ENCODE measurements at regions not wholly inside any gene's neighbourhood (a gene's known extent, or its start where the extent isn't known, plus 50 kb on each side); places are given as distances from the start of the nearest gene placed in this dataset.

DNA sequence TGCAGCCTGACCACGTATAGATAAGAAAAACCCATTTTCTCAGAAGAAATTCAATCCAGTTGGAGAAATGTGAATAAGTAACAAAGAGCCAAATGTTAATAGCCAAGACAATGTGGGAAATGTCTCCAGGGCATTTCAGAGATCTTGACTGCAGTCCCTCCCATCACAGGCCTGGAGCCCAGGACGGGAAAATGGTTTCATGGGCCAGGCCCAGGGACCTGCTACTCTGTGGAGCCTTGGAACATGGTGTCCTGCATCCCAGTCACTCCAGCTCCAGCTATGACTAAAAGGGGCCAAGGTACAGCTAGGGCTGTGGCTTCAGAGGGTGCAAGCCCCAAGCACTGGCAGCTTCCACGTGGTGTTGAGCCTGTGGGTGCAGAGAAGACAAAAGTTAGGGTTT is 490.0 kb downstream of the CYLC2 start:
- Histone ChIP-seq H4K20me1 (ENCODE audit: insufficient read depth) (no peaks in the 10 kb centered on the region), H3K4me2 (ENCODE audit: low read length) (no peak overlapping the region), H3K4me1 (ENCODE audit: control insufficient read depth in 1 of 2, insufficient read depth in 2 of 2, low read length in 2 of 2) (no peaks in the 10 kb centered on the region), H3K9me3 (ENCODE audit: control insufficient read depth in 1 of 2, insufficient read depth in 1 of 2, low read depth in 1 of 2, low read length in 2 of 2) (peaks cover 0 to 7% of the 10 kb centered on the region in 2 experiments; a peak in 2 of 4 replicates), H3K9me2 (ENCODE audit: insufficient read depth) (no peaks in the 10 kb centered on the region), H3K27me3 (ENCODE audit: insufficient read depth, low read length) (no peaks in the 10 kb centered on the region), H3K9ac (ENCODE audit: low read length) (no peak overlapping the region), H2AFZ (ENCODE audit: low read depth, low read length, poor library complexity, severe bottlenecking) (no peak overlapping the region), H3K36me3 (ENCODE audit: control insufficient read depth in 1 of 2, insufficient read depth in 2 of 2, low read length in 2 of 2) (no peaks in the 10 kb centered on the region), H3K4me3 (replicated peaks in 1 of 2; ENCODE audit: low read depth in 1 of 2, low read length in 2 of 2) (no peak overlapping the region), H3K27ac (ENCODE audit: low read depth, low read length) (no peak overlapping the region), H3K79me2 (ENCODE audit: insufficient read depth, low read length) (no peaks in the 10 kb centered on the region)
- RAD21 ChIA-PET (ENCODE audit: low non-redundant PET in 1 of 2, low total read pairs in 2 of 2, uncharacterized antibody in 2 of 2, unreplicated experiment in 2 of 2) = no interaction called here
- no peak for ATAC-seq
- DNase-seq (ENCODE audit: low read depth, low spot score) = no peak
- no TSS peak for BruUV-seq (replicated peaks)
- CTCF ChIA-PET = no interaction called here
- intact Hi-C loops (cut with micrococcal nuclease) = no loop called here
- TF ChIP-seq POLR2A (IDR thresholded peaks at IDR 0.05; ENCODE audit: borderline replicate concordance, extremely low read depth, insufficient read depth, insufficient read length) = no peak
- no peak for TF ChIP-seq EZH2 (IDR thresholded peaks at IDR 0.05)
- no peak for TF ChIP-seq CEBPB (IDR thresholded peaks at IDR 0.05; ENCODE audit: low read depth)
- TF ChIP-seq ELF1 (IDR thresholded peaks at IDR 0.05; ENCODE audit: borderline replicate concordance, low read depth) = no peak
- TF ChIP-seq, protein P1, sequence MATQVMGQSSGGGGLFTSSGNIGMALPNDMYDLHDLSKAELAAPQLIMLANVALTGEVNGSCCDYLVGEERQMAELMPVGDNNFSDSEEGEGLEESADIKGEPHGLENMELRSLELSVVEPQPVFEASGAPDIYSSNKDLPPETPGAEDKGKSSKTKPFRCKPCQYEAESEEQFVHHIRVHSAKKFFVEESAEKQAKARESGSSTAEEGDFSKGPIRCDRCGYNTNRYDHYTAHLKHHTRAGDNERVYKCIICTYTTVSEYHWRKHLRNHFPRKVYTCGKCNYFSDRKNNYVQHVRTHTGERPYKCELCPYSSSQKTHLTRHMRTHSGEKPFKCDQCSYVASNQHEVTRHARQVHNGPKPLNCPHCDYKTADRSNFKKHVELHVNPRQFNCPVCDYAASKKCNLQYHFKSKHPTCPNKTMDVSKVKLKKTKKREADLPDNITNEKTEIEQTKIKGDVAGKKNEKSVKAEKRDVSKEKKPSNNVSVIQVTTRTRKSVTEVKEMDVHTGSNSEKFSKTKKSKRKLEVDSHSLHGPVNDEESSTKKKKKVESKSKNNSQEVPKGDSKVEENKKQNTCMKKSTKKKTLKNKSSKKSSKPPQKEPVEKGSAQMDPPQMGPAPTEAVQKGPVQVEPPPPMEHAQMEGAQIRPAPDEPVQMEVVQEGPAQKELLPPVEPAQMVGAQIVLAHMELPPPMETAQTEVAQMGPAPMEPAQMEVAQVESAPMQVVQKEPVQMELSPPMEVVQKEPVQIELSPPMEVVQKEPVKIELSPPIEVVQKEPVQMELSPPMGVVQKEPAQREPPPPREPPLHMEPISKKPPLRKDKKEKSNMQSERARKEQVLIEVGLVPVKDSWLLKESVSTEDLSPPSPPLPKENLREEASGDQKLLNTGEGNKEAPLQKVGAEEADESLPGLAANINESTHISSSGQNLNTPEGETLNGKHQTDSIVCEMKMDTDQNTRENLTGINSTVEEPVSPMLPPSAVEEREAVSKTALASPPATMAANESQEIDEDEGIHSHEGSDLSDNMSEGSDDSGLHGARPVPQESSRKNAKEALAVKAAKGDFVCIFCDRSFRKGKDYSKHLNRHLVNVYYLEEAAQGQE (IDR thresholded peaks at IDR 0.05; ENCODE audit: low read depth) = no peak
- POLR2A ChIA-PET = no interaction called here

DNA sequence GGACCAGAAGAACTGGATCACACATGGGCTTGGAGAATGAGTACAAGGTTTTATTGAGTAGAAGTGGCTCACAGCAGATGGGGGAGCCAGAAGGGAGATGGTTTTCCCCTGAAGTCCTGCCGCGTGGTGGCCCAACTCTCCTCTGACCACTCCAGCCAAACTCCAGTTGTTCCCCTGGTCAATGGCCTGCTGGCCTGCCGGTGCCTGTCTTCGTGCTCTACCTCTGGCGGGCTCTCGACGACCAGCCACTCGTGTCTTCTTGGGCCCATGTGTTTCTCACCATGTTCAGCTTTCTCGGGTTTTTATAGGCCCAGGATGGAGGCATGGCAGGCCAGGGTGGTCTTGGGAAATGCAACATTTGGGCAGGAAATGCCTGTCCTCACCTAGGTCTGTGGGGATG is 519.6 kb downstream of the CYLC2 start:
- Histone ChIP-seq H3K27ac (ENCODE audit: low read depth, low read length) (no peak overlapping the region), H3K4me2 (ENCODE audit: low read length) (no peak overlapping the region), H3K36me3 (ENCODE audit: control insufficient read depth in 1 of 2, insufficient read depth in 2 of 2, low read length in 2 of 2) (no peaks in the 10 kb centered on the region), H3K9me2 (ENCODE audit: insufficient read depth) (no peaks in the 10 kb centered on the region), H3K9me3 (ENCODE audit: control insufficient read depth in 1 of 2, insufficient read depth in 1 of 2, low read depth in 1 of 2, low read length in 2 of 2) (peaks cover 0 to 15% of the 10 kb centered on the region in 2 experiments; a peak in 2 of 4 replicates), H3K79me2 (ENCODE audit: insufficient read depth, low read length) (no peaks in the 10 kb centered on the region), H3K4me3 (replicated peaks in 1 of 2; ENCODE audit: low read depth in 1 of 2, low read length in 2 of 2) (no peak overlapping the region), H2AFZ (ENCODE audit: low read depth, low read length, poor library complexity, severe bottlenecking) (no peak overlapping the region), H3K9ac (ENCODE audit: low read length) (no peak overlapping the region), H4K20me1 (ENCODE audit: insufficient read depth) (no peaks in the 10 kb centered on the region), H3K27me3 (ENCODE audit: insufficient read depth, low read length) (no peaks in the 10 kb centered on the region), H3K4me1 (ENCODE audit: control insufficient read depth in 1 of 2, insufficient read depth in 2 of 2, low read length in 2 of 2) (no peaks in the 10 kb centered on the region)
- DNase-seq (ENCODE audit: low read depth, low spot score) = no peak
- ChIA-PET POLR2A (no interaction called here), CTCF (no interaction called here), RAD21 (ENCODE audit: low non-redundant PET in 1 of 2, low total read pairs in 2 of 2, uncharacterized antibody in 2 of 2, unreplicated experiment in 2 of 2) (no interaction called here)
- intact Hi-C loops (cut with micrococcal nuclease) = no loop called here
- BruUV-seq (replicated peaks) = no TSS peak
- no peak for ATAC-seq
- TF ChIP-seq, protein P2, sequence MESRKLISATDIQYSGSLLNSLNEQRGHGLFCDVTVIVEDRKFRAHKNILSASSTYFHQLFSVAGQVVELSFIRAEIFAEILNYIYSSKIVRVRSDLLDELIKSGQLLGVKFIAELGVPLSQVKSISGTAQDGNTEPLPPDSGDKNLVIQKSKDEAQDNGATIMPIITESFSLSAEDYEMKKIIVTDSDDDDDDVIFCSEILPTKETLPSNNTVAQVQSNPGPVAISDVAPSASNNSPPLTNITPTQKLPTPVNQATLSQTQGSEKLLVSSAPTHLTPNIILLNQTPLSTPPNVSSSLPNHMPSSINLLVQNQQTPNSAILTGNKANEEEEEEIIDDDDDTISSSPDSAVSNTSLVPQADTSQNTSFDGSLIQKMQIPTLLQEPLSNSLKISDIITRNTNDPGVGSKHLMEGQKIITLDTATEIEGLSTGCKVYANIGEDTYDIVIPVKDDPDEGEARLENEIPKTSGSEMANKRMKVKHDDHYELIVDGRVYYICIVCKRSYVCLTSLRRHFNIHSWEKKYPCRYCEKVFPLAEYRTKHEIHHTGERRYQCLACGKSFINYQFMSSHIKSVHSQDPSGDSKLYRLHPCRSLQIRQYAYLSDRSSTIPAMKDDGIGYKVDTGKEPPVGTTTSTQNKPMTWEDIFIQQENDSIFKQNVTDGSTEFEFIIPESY (IDR thresholded peaks at IDR 0.05; ENCODE audit: extremely low read depth, insufficient replicate concordance, low read length) = no peak
- TF ChIP-seq JUND (IDR thresholded peaks at IDR 0.05) = no peak
- TF ChIP-seq, protein P1 (IDR thresholded peaks at IDR 0.05; ENCODE audit: low read depth) = no peak
- no peak for TF ChIP-seq FOSL1 (IDR thresholded peaks at IDR 0.05; ENCODE audit: low read depth)
- TF ChIP-seq YY1 (IDR thresholded peaks at IDR 0.05; ENCODE audit: extremely low read depth, insufficient replicate concordance, low read depth, low read length) = no peak
- TF ChIP-seq SP1 (IDR thresholded peaks at IDR 0.05; ENCODE audit: low read depth) = no peak
- TF ChIP-seq, protein P3, sequence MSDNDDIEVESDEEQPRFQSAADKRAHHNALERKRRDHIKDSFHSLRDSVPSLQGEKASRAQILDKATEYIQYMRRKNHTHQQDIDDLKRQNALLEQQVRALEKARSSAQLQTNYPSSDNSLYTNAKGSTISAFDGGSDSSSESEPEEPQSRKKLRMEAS (IDR thresholded peaks at IDR 0.05) = no peak
- TF ChIP-seq SIN3A (IDR thresholded peaks at IDR 0.05; ENCODE audit: low read depth) = no peak
- no peak for TF ChIP-seq EZH2 (IDR thresholded peaks at IDR 0.05)
